Esophagus mucosa (tissue), 1 donor: ENCODE measurements at regions not wholly inside any gene's neighbourhood (a gene's known extent, or its start where the extent isn't known, plus 50 kb on each side); places are given as distances from the start of the nearest gene placed in this dataset.
"Not testable (repeated sequence)": the region's sequence is repeated elsewhere in the genome, so short reads cannot be mapped to it uniquely, and the experiment has no call there.

Experiments used
- ATAC-seq: fragments of 200-7000 bp; cut with Tn5 transposase; one replicate; pipeline ENCODE4 v1.9.1; 2020
- donor health status: DM: yes; HTN: yes; CAD: no.

- no peak for ATAC-seq
These were observed 1551.3 kb downstream of the CDH8 start for GRCh38 chr16:60484901-60485300.

DNA sequence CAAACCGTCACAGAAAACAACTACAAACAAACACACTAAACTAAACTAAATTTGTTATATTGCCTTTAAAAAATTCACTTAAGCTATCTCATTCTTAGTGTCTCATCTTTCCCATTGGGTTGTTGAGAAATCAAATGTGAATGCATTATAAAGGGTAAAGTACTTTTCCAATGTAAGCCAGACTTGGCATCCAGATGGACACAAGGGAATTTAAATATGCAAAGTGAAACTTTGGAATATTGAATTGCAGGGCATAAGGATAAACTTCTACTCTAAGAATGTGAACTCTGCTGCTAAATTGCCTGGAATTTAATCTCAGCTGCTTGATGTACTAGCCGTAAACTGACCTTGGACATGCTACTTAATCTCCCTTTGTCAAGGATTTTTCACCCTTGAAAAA, 1554.6 kb downstream of the CDH8 start:
- no peak for ATAC-seq

DNA sequence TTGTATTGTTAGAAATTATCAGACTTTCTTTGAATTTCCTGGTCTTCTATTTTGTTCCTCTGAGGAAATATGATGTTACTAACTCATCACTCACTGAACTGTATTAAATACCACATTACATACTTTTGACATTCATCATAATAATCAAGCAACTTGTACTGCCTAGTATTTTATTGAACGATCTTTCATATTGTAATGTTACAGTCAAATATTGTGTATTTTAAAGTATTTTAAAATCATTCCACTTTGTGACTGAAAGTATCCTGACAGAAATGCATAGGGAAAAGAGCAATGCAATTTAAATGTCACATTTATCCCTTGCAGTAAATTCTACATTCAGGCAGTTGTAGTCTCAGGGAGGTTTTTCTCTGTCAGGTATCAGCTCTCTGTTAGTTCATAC, 1557.4 kb downstream of the CDH8 start:
- ATAC-seq: no peak

DNA sequence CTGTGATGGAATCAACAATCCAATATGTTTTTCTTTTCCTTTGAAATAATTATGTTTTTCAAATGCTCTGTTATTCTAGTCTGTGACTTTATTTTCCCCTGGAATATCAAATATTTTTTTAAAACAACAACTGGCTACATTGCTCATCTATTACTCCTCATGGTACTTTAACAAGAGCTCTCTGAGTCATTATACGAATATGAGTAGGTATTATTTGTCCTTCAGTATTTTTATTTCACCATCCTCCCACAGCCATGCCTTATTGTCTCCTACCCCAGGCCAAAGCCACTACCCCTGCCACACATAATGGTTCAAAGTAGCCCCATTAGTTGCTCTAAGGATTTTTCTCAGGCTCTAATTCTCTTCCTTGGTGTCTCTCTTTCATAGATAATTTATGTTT, 1572.3 kb downstream of the CDH8 start:
- no peak for ATAC-seq

DNA sequence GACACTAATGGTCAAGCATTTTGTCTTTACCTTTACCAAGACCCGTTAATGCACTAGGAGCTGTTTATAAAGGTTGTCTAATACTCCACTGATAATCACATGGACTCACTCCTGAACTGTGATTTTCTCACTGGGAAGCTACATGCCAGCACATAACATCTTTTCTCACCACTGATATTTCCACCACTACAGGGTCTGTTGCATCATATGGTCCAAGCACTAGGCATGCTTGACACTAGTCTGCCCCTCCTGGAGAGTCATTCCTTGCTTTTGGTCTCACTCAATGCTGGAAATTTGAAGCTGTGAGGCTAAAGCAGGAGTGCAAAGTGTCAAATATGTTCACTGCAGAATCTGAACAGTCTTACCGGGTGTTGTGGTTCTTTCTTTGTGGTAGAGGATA, 1576.8 kb downstream of the CDH8 start:
- ATAC-seq: no peak

- no peak for ATAC-seq
These were observed 1578.0 kb downstream of the CDH8 start for GRCh38 chr16:60458255-60458654.

GRCh38 chr16:60452646-60453045, 1583.6 kb downstream of the CDH8 start:
- ATAC-seq: no peak

DNA sequence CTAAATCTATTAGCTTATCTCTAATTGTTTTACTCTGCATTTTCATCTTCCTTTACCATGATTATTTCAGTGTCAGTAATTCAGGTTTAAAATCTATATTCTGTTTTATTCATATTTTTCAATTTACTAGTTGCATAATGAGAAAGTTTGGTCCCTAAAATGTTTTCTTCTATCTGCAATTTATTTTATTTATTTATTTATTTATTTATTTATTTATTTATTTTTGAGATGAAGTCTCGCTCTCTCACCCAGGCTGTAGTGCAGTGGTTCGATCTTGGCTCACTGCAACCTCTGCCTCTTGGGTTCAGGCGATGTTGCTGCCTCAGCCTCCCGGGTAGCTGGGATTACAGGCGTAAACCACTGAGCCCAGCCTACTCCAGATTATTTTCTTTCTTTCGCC, 1597.3 kb downstream of the CDH8 start:
- no peak for ATAC-seq

- no peak for ATAC-seq
These were observed 1603.8 kb downstream of the CDH8 start for GRCh38 chr16:60432472-60432871.

GRCh38 chr16:60419859-60420258, 1616.4 kb downstream of the CDH8 start:
- no peak for ATAC-seq

- no peak for ATAC-seq
These were observed 1621.6 kb downstream of the CDH8 start for GRCh38 chr16:60414613-60415012.

DNA sequence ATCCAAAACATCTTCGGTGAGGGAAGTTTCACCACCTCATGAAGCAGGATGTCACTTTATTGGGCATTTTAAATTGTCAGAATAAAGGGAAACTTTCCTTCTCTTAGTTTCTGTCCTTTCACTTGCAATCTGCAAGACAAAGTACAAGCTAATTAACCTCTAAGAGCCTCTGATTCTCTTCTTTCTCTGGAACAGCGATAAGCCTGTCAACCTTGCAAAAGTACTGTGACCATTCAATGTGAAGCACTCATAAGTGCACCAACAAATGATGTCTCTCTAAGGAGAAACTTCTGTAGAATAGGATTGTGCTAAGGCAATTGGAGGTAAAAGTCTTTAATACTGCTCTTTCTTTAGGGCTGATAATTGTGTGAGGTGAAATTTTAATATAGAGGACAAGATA, 1622.3 kb downstream of the CDH8 start:
- ATAC-seq: no peak

GRCh38 chr16:60407606-60408005, 1628.6 kb downstream of the CDH8 start:
- ATAC-seq: no peak

DNA sequence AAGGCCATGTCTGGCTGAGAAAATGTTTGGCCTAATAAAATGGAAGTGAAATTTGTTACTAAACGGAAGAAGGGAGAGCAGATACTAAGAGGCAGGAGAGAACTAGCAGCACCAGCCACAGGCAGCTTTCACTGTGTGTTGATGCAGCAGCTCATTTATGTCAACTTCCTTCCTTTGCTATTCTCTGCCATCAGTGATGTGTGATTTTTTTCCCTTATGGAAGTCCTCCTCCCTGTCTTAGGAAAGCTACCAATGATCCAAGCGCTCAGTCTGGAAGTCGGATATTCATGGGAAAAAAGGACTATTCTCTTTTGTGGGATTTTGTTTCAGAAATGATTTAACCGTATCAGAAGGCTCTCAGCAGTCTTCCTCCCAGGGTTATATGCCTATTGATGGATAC, 1629.2 kb downstream of the CDH8 start:
- no peak for ATAC-seq

GRCh38 chr16:60405286-60405685, 1631.0 kb downstream of the CDH8 start:
- ATAC-seq: no peak

DNA sequence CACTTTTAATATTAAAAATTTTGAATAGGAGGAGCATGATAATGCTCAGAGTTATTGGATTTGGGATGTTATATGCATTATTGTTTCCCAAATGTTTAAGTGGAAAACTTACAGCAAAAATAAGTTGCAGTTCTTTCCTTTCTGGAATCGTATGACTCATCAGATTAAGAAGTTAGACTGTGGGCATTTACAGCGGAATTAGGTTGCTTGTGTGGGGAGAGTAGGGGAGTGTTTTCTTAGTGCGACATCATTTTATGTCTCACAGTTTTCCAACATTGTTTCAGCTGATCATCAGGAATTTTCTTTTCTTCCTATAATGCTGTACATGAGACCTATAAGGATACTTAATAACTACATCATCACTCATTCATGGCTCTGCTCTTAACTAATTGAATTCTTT, 1631.8 kb downstream of the CDH8 start:
- ATAC-seq: no peak

- ATAC-seq: not testable (repeated sequence)
These were observed 1633.3 kb downstream of the CDH8 start for GRCh38 chr16:60402941-60403340.

DNA sequence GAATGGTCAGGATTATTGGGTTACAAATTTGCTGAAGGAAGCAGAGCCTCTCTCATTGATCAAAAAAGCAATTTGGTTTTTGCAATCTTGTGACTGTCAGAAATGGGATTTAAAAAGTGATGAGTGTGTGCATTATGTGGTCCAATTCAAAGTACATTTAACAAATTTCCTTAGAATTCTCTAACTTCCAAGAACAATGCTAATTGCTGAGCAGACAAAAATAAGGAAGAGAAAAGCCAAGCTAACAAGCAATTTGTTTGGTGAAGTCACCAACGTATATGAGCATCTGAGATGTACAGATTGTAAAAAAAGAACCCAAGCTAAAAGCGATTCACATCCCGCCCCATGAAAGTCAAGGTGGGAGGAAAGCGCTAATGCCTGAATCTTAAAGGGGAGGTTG, 1643.9 kb downstream of the CDH8 start:
- no peak for ATAC-seq

- ATAC-seq: no peak
These were observed 1637.5 kb upstream of the GOT2 start for GRCh38 chr16:60371591-60371990.

DNA sequence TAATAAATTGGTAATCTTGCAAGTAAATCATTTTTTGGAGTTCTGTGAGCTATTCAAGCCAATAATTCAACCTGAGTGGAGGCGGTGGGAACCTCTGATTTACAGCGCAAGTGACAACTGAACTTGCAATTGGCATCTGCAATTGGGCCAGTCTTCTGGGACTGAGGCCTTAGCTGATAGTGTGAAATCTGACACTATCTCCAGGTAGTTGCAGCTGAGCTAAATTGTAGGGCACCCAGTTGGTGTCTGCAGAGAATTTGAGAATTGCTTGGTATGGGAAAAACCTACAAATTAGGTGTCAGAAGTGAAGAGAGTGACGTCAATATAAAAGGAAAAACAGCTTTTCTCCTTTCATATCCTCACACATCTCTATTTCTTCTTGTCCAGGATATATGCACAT, 1633.6 kb upstream of the GOT2 start:
- ATAC-seq: no peak

DNA sequence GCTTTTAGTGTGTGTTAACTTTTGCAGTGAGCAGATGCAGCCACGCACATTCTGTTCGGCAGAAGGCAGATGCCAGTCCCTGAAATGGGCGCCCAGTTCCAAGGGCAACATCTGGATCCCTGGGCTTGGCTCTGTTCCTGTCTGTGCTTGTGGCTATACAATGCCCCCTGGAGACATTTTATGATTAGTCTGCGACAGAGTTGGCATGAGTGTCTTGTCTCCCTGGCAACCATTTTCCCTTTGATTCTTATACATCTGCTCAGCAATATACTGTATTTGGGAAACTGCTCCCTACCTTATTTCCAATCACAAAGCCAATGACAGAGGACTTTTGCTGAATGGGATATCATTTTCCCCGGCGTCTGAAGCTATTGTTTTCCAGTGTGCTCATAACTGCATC, 1629.5 kb upstream of the GOT2 start:
- no peak for ATAC-seq

- ATAC-seq: not testable (repeated sequence)
These were observed 1625.8 kb upstream of the GOT2 start for GRCh38 chr16:60359866-60360265.

- ATAC-seq: not testable (repeated sequence)
These were observed 1625.3 kb upstream of the GOT2 start for GRCh38 chr16:60359412-60359811.

DNA sequence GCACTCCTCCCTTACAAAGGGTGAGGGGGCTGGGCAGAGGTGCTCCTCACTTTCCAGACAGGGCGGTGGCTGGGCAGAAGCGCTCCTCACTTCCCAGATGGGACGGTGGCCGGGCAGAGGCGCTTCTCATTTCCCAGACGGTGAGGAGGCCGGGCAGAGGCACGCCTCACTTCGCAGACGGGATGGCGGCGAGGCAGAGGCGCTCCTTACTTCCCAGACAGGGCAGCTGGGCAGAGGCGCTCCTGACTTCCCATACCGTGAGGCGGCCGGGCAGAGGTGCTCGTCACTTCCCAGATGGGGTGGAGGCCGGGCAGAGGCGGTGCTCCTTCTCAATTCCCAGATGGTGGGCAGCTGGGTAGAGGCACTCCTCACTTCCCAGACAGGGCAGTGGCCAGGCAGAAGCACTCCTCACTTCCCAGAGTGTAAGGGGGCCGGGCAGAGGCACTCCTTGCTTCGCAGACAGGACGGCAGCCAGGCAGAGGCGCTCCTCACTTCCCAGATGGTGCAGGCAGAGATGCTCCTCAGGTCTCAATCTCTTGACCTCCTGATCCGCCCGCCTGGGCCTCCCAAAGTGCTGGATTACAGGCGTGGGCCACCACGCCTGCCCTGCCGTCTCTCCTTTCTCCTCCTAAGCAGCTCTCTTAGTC, 1623.9 kb upstream of the GOT2 start:
- not testable (repeated sequence) for ATAC-seq

GRCh38 chr16:60346256-60346655, 1612.1 kb upstream of the GOT2 start:
- no peak for ATAC-seq
